MCF 10A (cell line): ENCODE measurements at regions not wholly inside any gene's neighbourhood (a gene's known extent, or its start where the extent isn't known, plus 50 kb on each side); places are given as distances from the start of the nearest gene placed in this dataset.

Experiments
- BruUV-seq: library from RNA; stranded (reverse); fragments of 400-500 nt; replicated peaks from 2 replicates; lab custom pipeline; 2021; lab: Mats Ljungman, UMichigan
- CTCF ChIA-PET: fragments of 300-600 bp; sonication (Branson Sonifier 250); formaldehyde crosslinking; extraction: SDS; loops from one replicate; lab custom pipeline; 2021; ENCODE audit warnings: antibody characterized with exemption, inconsistent platforms; lab: Yijun Ruan, JAX
- POLR2A ChIA-PET: fragments of 300-600, 350-650 bp; sonication (Branson Sonifier 250); formaldehyde crosslinking; extraction: SDS; loops from one replicate; lab custom pipeline; 2020; ENCODE audit warnings: antibody characterized with exemption, inconsistent platforms; lab: Yijun Ruan, JAX
- DNase-seq: peaks from one replicate; pipeline ENCODE4 v3.0.0-alpha.2; 2018; ENCODE audit not compliant: unreplicated experiment
- H3K27ac Mint-ChIP-seq: one replicate; pipeline ENCODE4 v1.8.0; 2022; ENCODE audit warnings: mild to moderate bottlenecking, low read depth, mixed read lengths; ENCODE audit not compliant: unreplicated experiment
- H3K27me3 Mint-ChIP-seq: one replicate; pipeline ENCODE4 v1.8.0; 2022; ENCODE audit warnings: mixed read lengths; ENCODE audit not compliant: insufficient read depth, unreplicated experiment
- H3K36me3 Mint-ChIP-seq: one replicate; pipeline ENCODE4 v1.8.0; 2022; ENCODE audit warnings: mild to moderate bottlenecking, moderate library complexity, mixed read lengths; ENCODE audit not compliant: insufficient read depth, unreplicated experiment
- H3K4me1 Mint-ChIP-seq: one replicate; pipeline ENCODE4 v1.8.0; 2022; ENCODE audit warnings: mixed read lengths; ENCODE audit not compliant: insufficient read depth, unreplicated experiment
- H3K4me3 Mint-ChIP-seq: one replicate; pipeline ENCODE4 v1.8.0; 2022; ENCODE audit warnings: mild to moderate bottlenecking, moderate library complexity, mixed read lengths; ENCODE audit not compliant: unreplicated experiment
- H3K9me3 Mint-ChIP-seq: one replicate; pipeline ENCODE4 v1.8.0; 2022; ENCODE audit warnings: mixed read lengths; ENCODE audit not compliant: unreplicated experiment
- CTCF ChIP-seq: fragments of 200-600 bp; IDR thresholded peaks from one replicate; pipeline ENCODE4 v1.8.0; 2022; ENCODE audit warnings: antibody characterized with exemption, mild to moderate bottlenecking; ENCODE audit not compliant: unreplicated experiment
- intact Hi-C: fragments of 100-400 bp; cut with micrococcal nuclease; formaldehyde crosslinking; loops from 2 replicates; pipeline ENCODE4 v1.14.1; 2022

GRCh38 chr22:46068593-46069491, 81.5 kb upstream of the PPARA start:
- TSS peak; percentile 97 for BruUV-seq
- H3K27ac Mint-ChIP-seq = peak overlapping the region; percentile 100
- ChIA-PET CTCF (interaction anchor here (1.2 to 2.3 kb wide), 5 partner anchors 9 to 63 kb away, joined by 4 to 11 read pairs (median 9); no protein-coding TSS in a partner anchor), POLR2A (interaction anchor here (0.6 to 25.5 kb wide), 13 partner anchors 9 to 268 kb away, joined by 3 to 1278 read pairs (median 9); no protein-coding TSS in a partner anchor)
- H3K4me3 Mint-ChIP-seq = peak overlapping the region; percentile 74
- peak; percentile 75 for DNase-seq
- no peak for TF ChIP-seq CTCF
- peaks cover 33% of the 10 kb centered on the region for H3K4me1 Mint-ChIP-seq
- no peaks in the 10 kb centered on the region for H3K9me3 Mint-ChIP-seq
- peaks cover 53% of the 10 kb centered on the region for H3K36me3 Mint-ChIP-seq
- intact Hi-C loops = no loop called here
- H3K27me3 Mint-ChIP-seq = no peaks in the 10 kb centered on the region

GRCh38 chr22:46069521-46070214, 80.7 kb upstream of the PPARA start:
- H3K27me3 Mint-ChIP-seq = no peaks in the 10 kb centered on the region
- H3K27ac Mint-ChIP-seq = peak overlapping the region; percentile 100
- DNase-seq = peak; percentile 98
- TF ChIP-seq CTCF = no peak
- BruUV-seq = no TSS peak
- peak overlapping the region; percentile 74 for H3K4me3 Mint-ChIP-seq
- ChIA-PET POLR2A (interaction anchor here (0.6 to 25.5 kb wide), 14 partner anchors 8 to 267 kb away, joined by 3 to 1278 read pairs (median 8); partner anchors contain the start of gene PPARA), CTCF (interaction anchor here (1.2 to 2.3 kb wide), 5 partner anchors 10 to 64 kb away, joined by 4 to 11 read pairs (median 9); no protein-coding TSS in a partner anchor)
- H3K4me1 Mint-ChIP-seq = peaks cover 25% of the 10 kb centered on the region
- intact Hi-C loops = loop anchor here (2.0 to 5.0 kb wide), 2 partner anchors 38 to 63 kb away; no protein-coding TSS in a partner anchor
- H3K36me3 Mint-ChIP-seq = peaks cover 58% of the 10 kb centered on the region
- H3K9me3 Mint-ChIP-seq = no peaks in the 10 kb centered on the region

- peak overlapping the region; percentile 100 for H3K27ac Mint-ChIP-seq
- H3K4me1 Mint-ChIP-seq = peaks cover 18% of the 10 kb centered on the region
- DNase-seq = no peak
- POLR2A ChIA-PET = interaction anchor here (0.6 to 25.5 kb wide), 14 partner anchors 7 to 267 kb away, joined by 3 to 1278 read pairs (median 8); partner anchors contain the start of gene PPARA
- no peaks in the 10 kb centered on the region for H3K27me3 Mint-ChIP-seq
- no peaks in the 10 kb centered on the region for H3K9me3 Mint-ChIP-seq
- H3K36me3 Mint-ChIP-seq = peaks cover 62% of the 10 kb centered on the region
- BruUV-seq = TSS peak; percentile 59
- H3K4me3 Mint-ChIP-seq = peak overlapping the region; percentile 74
- TF ChIP-seq CTCF = no peak
- intact Hi-C loops = loop anchor here (2.0 to 5.0 kb wide), 2 partner anchors 37 to 64 kb away; no protein-coding TSS in a partner anchor
- CTCF ChIA-PET = interaction anchor here (1.2 to 2.3 kb wide), 5 partner anchors 11 to 64 kb away, joined by 4 to 11 read pairs (median 9); no protein-coding TSS in a partner anchor
These were observed 80.0 kb upstream of the PPARA start for GRCh38 chr22:46070215-46070802.
